ENCODE measurements at regions not wholly inside any gene's neighbourhood (a gene's known extent, or its start where the extent isn't known, plus 50 kb on each side); places are given as distances from the start of the nearest gene placed in this dataset.
A peak's percentile ranks its signal among the peaks of the same experiment; 100 is the strongest.

DNA sequence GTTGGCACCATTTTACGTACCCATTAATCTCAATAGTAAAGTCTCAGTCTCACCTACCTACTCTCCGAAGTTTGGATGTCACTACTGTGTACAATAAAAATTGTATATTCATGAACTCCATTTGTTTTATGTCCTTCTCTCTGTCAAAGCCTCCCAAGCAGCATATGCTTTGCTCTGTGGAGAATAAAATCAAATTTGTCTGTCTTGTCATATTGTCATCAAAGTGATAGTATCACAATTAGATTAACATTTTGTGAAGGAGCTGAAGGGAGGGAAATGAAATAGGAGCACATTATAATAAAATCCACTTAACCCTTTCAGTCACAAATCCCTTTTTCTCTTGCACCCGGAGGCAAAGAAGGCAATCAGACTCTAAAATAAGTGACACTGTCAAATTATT lies 177.1 kb upstream of the RRP15 start:
- Mint-ChIP-seq H3K4me3 (no peak overlapping the region), H3K27me3 (no peaks in the 10 kb centered on the region), H3K9me3 (peaks cover 2% of the 10 kb centered on the region), H3K36me3 (ENCODE audit: low read depth) (no peaks in the 10 kb centered on the region), H3K27ac (no peak overlapping the region), H3K4me1 (no peaks in the 10 kb centered on the region)
- CTCF ChIA-PET, result no interaction called here
- POLR2A ChIA-PET, result no interaction called here
- no peak for DNase-seq

- ChIA-PET POLR2A (no interaction called here), CTCF (no interaction called here)
- Mint-ChIP-seq H3K27ac (no peak overlapping the region), H3K4me1 (no peaks in the 10 kb centered on the region), H3K27me3 (no peaks in the 10 kb centered on the region), H3K36me3 (ENCODE audit: low read depth) (no peaks in the 10 kb centered on the region), H3K9me3 (peaks cover 2% of the 10 kb centered on the region), H3K4me3 (no peak overlapping the region)
- DNase-seq, result no peak
Observed at GRCh38 chr1:218112862-218113261, 172.2 kb upstream of the RRP15 start.

- POLR2A ChIA-PET, result no interaction called here
- Mint-ChIP-seq H3K27me3 (no peaks in the 10 kb centered on the region), H3K27ac (no peak overlapping the region)
Observed at GRCh38 chr1:218123968-218124367, 161.1 kb upstream of the RRP15 start.

GRCh38 chr1:218135371-218135770 lies 149.7 kb upstream of the RRP15 start:
- Mint-ChIP-seq H3K36me3 (ENCODE audit: low read depth) (no peaks in the 10 kb centered on the region), H3K9me3 (no peaks in the 10 kb centered on the region), H3K4me3 (no peak overlapping the region), H3K27me3 (no peaks in the 10 kb centered on the region), H3K27ac (no peak overlapping the region), H3K4me1 (no peaks in the 10 kb centered on the region)
- ChIA-PET CTCF (no interaction called here), POLR2A (no interaction called here)
- DNase-seq, result no peak

More at GRCh38 chr1:218123968-218124367, 161.1 kb upstream of the RRP15 start:
- CTCF ChIA-PET, result no interaction called here
- Mint-ChIP-seq H3K36me3 (ENCODE audit: low read depth) (no peaks in the 10 kb centered on the region), H3K9me3 (no peaks in the 10 kb centered on the region), H3K4me1 (no peaks in the 10 kb centered on the region), H3K4me3 (no peak overlapping the region)
- no peak for DNase-seq

DNA sequence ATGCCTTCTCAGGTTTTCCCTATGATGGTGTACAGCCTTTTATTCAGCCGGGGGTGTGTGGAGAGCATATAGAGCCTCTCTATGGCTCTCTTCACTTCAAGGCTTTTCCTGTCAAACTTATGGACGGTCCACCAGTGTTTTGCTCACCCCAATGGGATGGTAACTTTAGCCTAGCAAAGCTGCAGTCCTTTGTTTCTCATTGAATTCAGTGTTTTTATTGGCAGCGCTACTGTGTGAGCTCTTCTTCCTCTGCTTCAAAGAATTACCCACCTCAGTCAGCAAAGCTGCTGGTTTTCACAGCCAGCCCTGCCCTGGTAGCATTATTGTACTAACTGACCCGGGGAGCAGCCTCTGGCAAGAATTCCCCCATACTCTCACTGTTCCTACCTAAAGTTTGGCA lies 145.3 kb upstream of the RRP15 start:
- Mint-ChIP-seq H3K27ac (no peak overlapping the region), H3K4me3 (no peak overlapping the region), H3K4me1 (no peaks in the 10 kb centered on the region), H3K27me3 (no peaks in the 10 kb centered on the region), H3K9me3 (peaks cover 4% of the 10 kb centered on the region), H3K36me3 (ENCODE audit: low read depth) (no peaks in the 10 kb centered on the region)
- ChIA-PET CTCF (no interaction called here), POLR2A (no interaction called here)
- no peak for DNase-seq

DNA sequence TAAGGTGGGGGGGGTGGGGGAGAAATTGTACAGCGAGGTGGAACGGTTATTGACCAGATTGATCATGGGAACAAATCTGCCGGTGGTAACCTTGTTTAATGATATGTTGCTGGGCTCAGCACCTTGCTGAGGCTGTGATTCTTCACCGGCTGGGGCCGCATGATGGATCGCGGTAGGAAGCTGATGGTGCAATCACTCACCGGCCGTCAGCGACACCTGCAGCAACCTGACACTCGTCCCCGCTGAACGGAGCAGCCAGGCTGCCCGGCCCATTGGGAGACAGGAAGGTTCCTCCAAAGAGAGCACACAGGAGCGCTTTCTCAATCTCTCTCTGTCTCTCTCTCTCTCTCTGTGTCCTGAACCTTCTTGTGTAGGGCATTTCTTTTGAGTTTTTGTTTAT lies 128.5 kb upstream of the RRP15 start:
- no peaks in the 10 kb centered on the region for H3K4me1 Mint-ChIP-seq

GRCh38 chr1:218163371-218163770 lies 121.7 kb upstream of the RRP15 start:
- peaks cover 42% of the 10 kb centered on the region for H3K27me3 Mint-ChIP-seq
- POLR2A ChIA-PET, result no interaction called here
- H3K4me3 Mint-ChIP-seq, result no peak overlapping the region
- peaks cover 17% of the 10 kb centered on the region for H3K4me1 Mint-ChIP-seq
- peaks cover 3% of the 10 kb centered on the region for H3K36me3 Mint-ChIP-seq (ENCODE audit: low read depth)
- no peak overlapping the region for H3K27ac Mint-ChIP-seq
- CTCF ChIA-PET, result no interaction called here
- H3K9me3 Mint-ChIP-seq, result no peaks in the 10 kb centered on the region
- DNase-seq, result no peak

More for the DNA sequence above, 128.5 kb upstream of the RRP15 start:
- no peak for DNase-seq
- Mint-ChIP-seq H3K27me3 (peaks cover 15% of the 10 kb centered on the region), H3K27ac (no peak overlapping the region), H3K36me3 (ENCODE audit: low read depth) (no peaks in the 10 kb centered on the region), H3K4me3 (no peak overlapping the region), H3K9me3 (no peaks in the 10 kb centered on the region)
- CTCF ChIA-PET, result interaction anchor here (1.1 kb wide), 1 partner anchor 14 kb away, joined by 3 read pairs; no protein-coding TSS in a partner anchor
- POLR2A ChIA-PET, result no interaction called here

- peaks cover 44% of the 10 kb centered on the region for H3K27me3 Mint-ChIP-seq
- H3K36me3 Mint-ChIP-seq (ENCODE audit: low read depth), result peaks cover 3% of the 10 kb centered on the region
- no peak overlapping the region for H3K27ac Mint-ChIP-seq
- DNase-seq, result no peak
- CTCF ChIA-PET, result no interaction called here
- H3K9me3 Mint-ChIP-seq, result no peaks in the 10 kb centered on the region
- H3K4me1 Mint-ChIP-seq, result peaks cover 17% of the 10 kb centered on the region
- POLR2A ChIA-PET, result no interaction called here
- peak overlapping the region; percentile 62 for H3K4me3 Mint-ChIP-seq
Observed at GRCh38 chr1:218164111-218164929, 120.8 kb upstream of the RRP15 start.

DNA sequence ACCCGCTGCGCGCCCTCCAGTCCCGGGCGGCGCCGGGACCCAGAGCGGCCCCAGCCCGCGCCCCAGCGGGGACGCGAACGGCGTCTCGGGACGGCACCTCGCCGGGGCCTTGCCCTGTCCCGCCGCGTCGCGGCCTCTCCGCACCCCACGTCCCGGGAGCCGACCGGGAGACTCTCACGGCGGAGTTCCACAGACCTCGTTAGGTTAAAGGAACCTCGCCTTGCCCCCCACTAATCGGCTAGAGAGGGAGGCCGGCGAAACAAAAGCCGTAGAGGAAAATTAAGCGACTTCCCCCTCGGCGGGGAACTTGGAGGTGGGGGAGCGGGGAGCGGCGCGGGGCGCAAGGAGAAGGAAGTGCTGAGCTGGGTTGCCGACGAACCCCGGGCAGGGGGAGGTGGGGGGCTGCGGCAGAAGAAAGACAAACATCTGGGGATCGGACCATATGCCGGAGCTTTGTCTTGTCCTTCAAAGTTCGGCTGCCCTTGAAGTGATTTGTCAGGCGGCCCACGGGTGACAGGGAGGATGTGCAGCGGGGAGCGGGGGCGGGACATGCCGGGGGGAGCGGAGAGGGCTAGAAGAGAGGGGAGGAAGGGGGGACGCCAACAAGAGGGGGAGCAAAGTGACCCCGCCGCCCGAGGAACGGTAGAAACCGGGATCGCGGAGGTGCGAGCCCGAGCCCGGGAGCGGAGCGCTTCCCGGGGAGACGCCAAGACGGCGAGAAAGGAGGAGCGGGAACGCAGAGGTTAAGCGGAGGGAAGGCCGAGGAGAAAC lies 120.0 kb upstream of the RRP15 start:
- H3K4me1 Mint-ChIP-seq, result peaks cover 17% of the 10 kb centered on the region
- peaks cover 47% of the 10 kb centered on the region for H3K27me3 Mint-ChIP-seq

DNA sequence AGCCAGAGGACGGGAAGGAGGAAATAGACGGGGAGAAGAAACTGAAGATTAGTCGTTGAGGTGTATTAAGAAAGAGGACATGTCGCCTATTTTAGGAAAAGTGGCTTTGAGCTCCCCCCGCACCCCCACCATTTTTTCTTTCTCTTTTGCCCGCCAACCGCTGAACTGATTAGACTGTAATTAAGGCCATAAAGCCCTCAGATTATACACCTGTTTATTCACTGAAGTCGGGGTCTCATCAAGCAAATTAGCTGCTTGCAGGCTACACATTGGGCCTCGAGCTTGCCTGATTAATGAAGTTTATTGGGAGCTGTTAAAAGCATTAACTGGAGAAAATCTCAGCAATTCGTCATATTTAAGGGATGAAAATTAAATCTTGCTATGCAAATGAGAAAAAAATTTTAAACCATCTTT lies 119.4 kb upstream of the RRP15 start:
- ChIA-PET POLR2A (no interaction called here), CTCF (no interaction called here)
- H3K27me3 Mint-ChIP-seq, result peaks cover 47% of the 10 kb centered on the region

More for the DNA sequence above, 120.0 kb upstream of the RRP15 start:
- no peak overlapping the region for H3K27ac Mint-ChIP-seq
- no peaks in the 10 kb centered on the region for H3K9me3 Mint-ChIP-seq
- POLR2A ChIA-PET, result no interaction called here
- H3K36me3 Mint-ChIP-seq (ENCODE audit: low read depth), result peaks cover 3% of the 10 kb centered on the region
- CTCF ChIA-PET, result no interaction called here
- DNase-seq, result no peak
- peak overlapping the region; percentile 35 for H3K4me3 Mint-ChIP-seq

GRCh38 chr1:218166268-218166945 lies 118.7 kb upstream of the RRP15 start:
- DNase-seq, result no peak
- no peak overlapping the region for H3K27ac Mint-ChIP-seq
- H3K4me1 Mint-ChIP-seq, result peaks cover 17% of the 10 kb centered on the region
- H3K4me3 Mint-ChIP-seq, result no peak overlapping the region
- no peaks in the 10 kb centered on the region for H3K9me3 Mint-ChIP-seq
- CTCF ChIA-PET, result no interaction called here
- peaks cover 3% of the 10 kb centered on the region for H3K36me3 Mint-ChIP-seq (ENCODE audit: low read depth)
- peaks cover 50% of the 10 kb centered on the region for H3K27me3 Mint-ChIP-seq
- POLR2A ChIA-PET, result no interaction called here

More for the DNA sequence above, 119.4 kb upstream of the RRP15 start:
- Mint-ChIP-seq H3K4me3 (peak overlapping the region; percentile 21), H3K4me1 (peaks cover 17% of the 10 kb centered on the region), H3K9me3 (no peaks in the 10 kb centered on the region), H3K36me3 (ENCODE audit: low read depth) (peaks cover 3% of the 10 kb centered on the region), H3K27ac (no peak overlapping the region)
- no peak for DNase-seq

DNA sequence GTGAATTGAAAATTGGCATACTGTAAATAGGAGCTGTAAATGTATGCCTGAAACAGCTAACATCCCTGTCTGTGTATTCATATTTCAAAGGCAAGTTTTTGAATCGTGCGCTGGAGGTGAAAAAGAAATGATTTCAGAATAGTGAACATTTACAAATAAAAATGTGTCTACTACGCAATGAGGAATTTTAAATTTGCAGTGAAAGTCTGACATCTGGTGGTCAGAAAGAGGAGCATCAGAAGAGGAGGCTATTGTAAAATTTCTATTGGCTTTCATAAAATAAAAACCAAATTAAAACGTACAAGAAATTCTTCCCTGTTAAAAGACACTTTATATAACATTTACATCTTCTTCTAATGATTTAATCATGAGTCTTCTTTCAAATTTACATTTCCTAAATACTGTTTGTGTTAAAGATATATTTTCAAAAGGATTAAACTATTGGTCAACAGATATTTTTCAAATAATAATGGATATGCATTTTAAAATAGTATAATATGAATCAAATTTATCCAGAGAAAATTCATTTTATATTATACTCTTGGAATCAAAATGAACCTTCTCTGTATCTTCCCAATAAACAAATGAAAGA lies 113.7 kb upstream of the RRP15 start:
- no peaks in the 10 kb centered on the region for H3K36me3 Mint-ChIP-seq (ENCODE audit: low read depth)
- peaks cover 21% of the 10 kb centered on the region for H3K27me3 Mint-ChIP-seq
- no peaks in the 10 kb centered on the region for H3K9me3 Mint-ChIP-seq
- no peaks in the 10 kb centered on the region for H3K4me1 Mint-ChIP-seq
- ChIA-PET POLR2A (no interaction called here), CTCF (interaction anchor here (0.8 to 1.0 kb wide), 2 partner anchors 8 to 15 kb away, joined by 3 read pairs; no protein-coding TSS in a partner anchor)
- H3K27ac Mint-ChIP-seq, result no peak overlapping the region
- DNase-seq, result no peak
- H3K4me3 Mint-ChIP-seq, result no peak overlapping the region

- no peaks in the 10 kb centered on the region for H3K36me3 Mint-ChIP-seq (ENCODE audit: low read depth)
- ChIA-PET CTCF (no interaction called here), POLR2A (no interaction called here)
- H3K4me3 Mint-ChIP-seq, result no peak overlapping the region
- no peaks in the 10 kb centered on the region for H3K27me3 Mint-ChIP-seq
- H3K4me1 Mint-ChIP-seq, result no peaks in the 10 kb centered on the region
- no peak for DNase-seq
- H3K9me3 Mint-ChIP-seq, result no peaks in the 10 kb centered on the region
- no peak overlapping the region for H3K27ac Mint-ChIP-seq
Observed at GRCh38 chr1:218182455-218182854, 102.6 kb upstream of the RRP15 start.
